ENCODE measurements at regions not wholly inside any gene's neighbourhood (a gene's known extent, or its start where the extent isn't known, plus 50 kb on each side); places are given as distances from the start of the nearest gene placed in this dataset.

GRCh38 chr5:156006026-156006647, 320.8 kb upstream of the SGCD start:
- Histone ChIP-seq H2AFZ (ENCODE audit: low read depth, low read length, severe bottlenecking) (no peak overlapping the region), H3K9me3 (ENCODE audit: insufficient read depth, low read length) (no peaks in the 10 kb centered on the region), H4K20me1 (ENCODE audit: low read depth, low read length) (no peaks in the 10 kb centered on the region), H3K9ac (ENCODE audit: low read length) (no peak overlapping the region), H3K27ac (ENCODE audit: low read depth, low read length) (no peak overlapping the region), H3K27me3 (ENCODE audit: low read length) (no peaks in the 10 kb centered on the region), H3F3A (ENCODE audit: insufficient read depth) (no peaks in the 10 kb centered on the region), H3K36me3 (ENCODE audit: low read length) (no peaks in the 10 kb centered on the region), H3K4me2 (ENCODE audit: low read depth, low read length, poor library complexity, severe bottlenecking) (no peak overlapping the region), H3K79me2 (ENCODE audit: insufficient read depth, low read length) (no peaks in the 10 kb centered on the region), H3K9me2 (replicated peaks; ENCODE audit: insufficient read depth, low read length) (no peaks in the 10 kb centered on the region), H3K4me3 (ENCODE audit: insufficient read depth, low read length, poor library complexity, severe bottlenecking) (no peak overlapping the region)
- TF ChIP-seq EZH2phosphoT487 (conservative IDR thresholded peaks at IDR 0.05; ENCODE audit: low read length) (no peak), CTCF (IDR thresholded peaks at IDR 0.05; ENCODE audit: insufficient read depth, low read length, poor library complexity, severe bottlenecking) (no peak)

GRCh38 chr5:156008844-156009243, 318.1 kb upstream of the SGCD start:
- TF ChIP-seq EZH2phosphoT487 (conservative IDR thresholded peaks at IDR 0.05; ENCODE audit: low read length) (no peak), CTCF (IDR thresholded peaks at IDR 0.05; ENCODE audit: insufficient read depth, low read length, poor library complexity, severe bottlenecking) (no peak)
- Histone ChIP-seq H3K9me3 (ENCODE audit: insufficient read depth, low read length) (no peaks in the 10 kb centered on the region), H3K4me3 (ENCODE audit: insufficient read depth, low read length, poor library complexity, severe bottlenecking) (no peak overlapping the region), H4K20me1 (ENCODE audit: low read depth, low read length) (no peaks in the 10 kb centered on the region), H3K36me3 (ENCODE audit: low read length) (no peaks in the 10 kb centered on the region), H3F3A (ENCODE audit: insufficient read depth) (no peaks in the 10 kb centered on the region), H3K27ac (ENCODE audit: low read depth, low read length) (no peak overlapping the region), H3K27me3 (ENCODE audit: low read length) (no peaks in the 10 kb centered on the region), H3K9ac (ENCODE audit: low read length) (no peak overlapping the region), H2AFZ (ENCODE audit: low read depth, low read length, severe bottlenecking) (no peak overlapping the region), H3K79me2 (ENCODE audit: insufficient read depth, low read length) (no peaks in the 10 kb centered on the region), H3K9me2 (replicated peaks; ENCODE audit: insufficient read depth, low read length) (no peaks in the 10 kb centered on the region), H3K4me2 (ENCODE audit: low read depth, low read length, poor library complexity, severe bottlenecking) (no peak overlapping the region)

GRCh38 chr5:156009583-156009982, 317.4 kb upstream of the SGCD start:
- H2AFZ ChIP-seq (ENCODE audit: low read depth, low read length, severe bottlenecking), result no peak overlapping the region
- H3K27me3 ChIP-seq (ENCODE audit: low read length), result no peaks in the 10 kb centered on the region
- H3K36me3 ChIP-seq (ENCODE audit: low read length), result no peaks in the 10 kb centered on the region
- H3K4me2 ChIP-seq (ENCODE audit: low read depth, low read length, poor library complexity, severe bottlenecking), result no peak overlapping the region
- H3K79me2 ChIP-seq (ENCODE audit: insufficient read depth, low read length), result no peaks in the 10 kb centered on the region
- H3K9ac ChIP-seq (ENCODE audit: low read length), result no peak overlapping the region
- no peaks in the 10 kb centered on the region for H4K20me1 ChIP-seq (ENCODE audit: low read depth, low read length)
- no peaks in the 10 kb centered on the region for H3K9me3 ChIP-seq (ENCODE audit: insufficient read depth, low read length)
- no peaks in the 10 kb centered on the region for H3F3A ChIP-seq (ENCODE audit: insufficient read depth)
- TF ChIP-seq EZH2phosphoT487 (conservative IDR thresholded peaks at IDR 0.05; ENCODE audit: low read length) (no peak), CTCF (IDR thresholded peaks at IDR 0.05; ENCODE audit: insufficient read depth, low read length, poor library complexity, severe bottlenecking) (no peak)
- H3K4me3 ChIP-seq (ENCODE audit: insufficient read depth, low read length, poor library complexity, severe bottlenecking), result no peak overlapping the region
- no peaks in the 10 kb centered on the region for H3K9me2 ChIP-seq (replicated peaks; ENCODE audit: insufficient read depth, low read length)
- no peak overlapping the region for H3K27ac ChIP-seq (ENCODE audit: low read depth, low read length)
